Urinary bladder (tissue), 3 donors: ENCODE measurements at regions not wholly inside any gene's neighbourhood (a gene's known extent, or its start where the extent isn't known, plus 50 kb on each side); places are given as distances from the start of the nearest gene placed in this dataset.

Source experiments
- DNase-seq: peaks from one replicate; pipeline ENCODE4 v3.0.0-alpha.2; 2015; ENCODE audit errors: extremely low spot score
- H3K27ac ChIP-seq: one replicate; pipeline ENCODE4 v1.5.1; 2013; ENCODE audit warnings: low read depth, mild to moderate bottlenecking, moderate library complexity
- H3K36me3 ChIP-seq: one replicate; pipeline ENCODE4 v1.6.1; 2013; ENCODE audit warnings: mild to moderate bottlenecking, moderate library complexity; ENCODE audit not compliant: insufficient read depth
- H3K4me1 ChIP-seq: one replicate; pipeline ENCODE4 v1.6.1; 2013; ENCODE audit warnings: mild to moderate bottlenecking, moderate library complexity; ENCODE audit not compliant: insufficient read depth
- H3K4me3 ChIP-seq: one replicate; pipeline ENCODE4 v1.5.1; 2013; ENCODE audit warnings: low read depth, low read length
- WGBS: extraction: QIAGEN DNeasy Blood & Tissue Kit; methylation state at CpG from one replicate; pipeline ENCODE4 v1.1.7; 2013; 5-methylcytosine and 5-hydroxymethylcytosine counted together
- donor health status: healthy with polysubstance abuse.
- donor health status: healthy.

- DNase-seq = peak; percentile 84
- WGBS = 43% methylated on average over 8 of the region's 8 CpGs
- Histone ChIP-seq H3K4me3 (no peak overlapping the region), H3K27ac (no peak overlapping the region), H3K4me1 (no peaks in the 10 kb centered on the region), H3K36me3 (no peaks in the 10 kb centered on the region)
Observed at GRCh38 chr1:113255720-113256347, 134.5 kb upstream of the MAGI3 start.

GRCh38 chr1:113256348-113256729, 134.0 kb upstream of the MAGI3 start:
- Histone ChIP-seq H3K27ac (no peak overlapping the region), H3K4me3 (no peak overlapping the region), H3K36me3 (no peaks in the 10 kb centered on the region), H3K4me1 (no peaks in the 10 kb centered on the region)
- WGBS = 51% methylated on average over 2 of the region's 2 CpGs
- no peak for DNase-seq

GRCh38 chr1:113259988-113260387, 130.3 kb upstream of the MAGI3 start:
- H3K36me3 ChIP-seq = no peaks in the 10 kb centered on the region
- H3K4me1 ChIP-seq = no peaks in the 10 kb centered on the region
- 90% methylated on average over 2 of the region's 2 CpGs for WGBS
- H3K27ac ChIP-seq = no peak overlapping the region
- H3K4me3 ChIP-seq = no peak overlapping the region
- DNase-seq = no peak

GRCh38 chr1:113265196-113265595, 125.1 kb upstream of the MAGI3 start:
- 82% methylated on average over 2 of the region's 2 CpGs for WGBS
- Histone ChIP-seq H3K4me3 (no peak overlapping the region), H3K36me3 (no peaks in the 10 kb centered on the region), H3K4me1 (no peaks in the 10 kb centered on the region), H3K27ac (no peak overlapping the region)
- no peak for DNase-seq

- DNase-seq = no peak
- Histone ChIP-seq H3K4me1 (no peaks in the 10 kb centered on the region), H3K36me3 (no peaks in the 10 kb centered on the region), H3K27ac (no peak overlapping the region), H3K4me3 (no peak overlapping the region)
- 81% methylated on average over 6 of the region's 6 CpGs for WGBS
Observed at GRCh38 chr1:113266788-113267187, 123.5 kb upstream of the MAGI3 start.

- no peak for DNase-seq
- Histone ChIP-seq H3K27ac (no peak overlapping the region), H3K4me1 (no peaks in the 10 kb centered on the region), H3K36me3 (no peaks in the 10 kb centered on the region), H3K4me3 (no peak overlapping the region)
- 81% methylated on average over 6 of the region's 6 CpGs for whole genome bisulfite sequencing
Observed at GRCh38 chr1:113269168-113269963, 120.9 kb upstream of the MAGI3 start.

- Histone ChIP-seq H3K27ac (no peak overlapping the region), H3K4me1 (no peaks in the 10 kb centered on the region), H3K4me3 (no peak overlapping the region), H3K36me3 (no peaks in the 10 kb centered on the region)
- DNase-seq = no peak
- 77% methylated on average over 4 of the region's 4 CpGs for WGBS
Observed at GRCh38 chr1:113271039-113271438, 119.3 kb upstream of the MAGI3 start.

GRCh38 chr1:113275083-113275482, 115.2 kb upstream of the MAGI3 start:
- WGBS = 52% methylated on average over 1 of the region's 1 CpG
- Histone ChIP-seq H3K36me3 (peaks cover 1% of the 10 kb centered on the region), H3K4me3 (no peak overlapping the region), H3K27ac (no peak overlapping the region), H3K4me1 (no peaks in the 10 kb centered on the region)
- no peak for DNase-seq

GRCh38 chr1:113275691-113276090, 114.6 kb upstream of the MAGI3 start:
- H3K36me3 ChIP-seq = peaks cover 1% of the 10 kb centered on the region
- H3K4me3 ChIP-seq = no peak overlapping the region
- no peaks in the 10 kb centered on the region for H3K4me1 ChIP-seq
- 86% methylated on average over 2 of the region's 2 CpGs for WGBS
- DNase-seq = no peak
- no peak overlapping the region for H3K27ac ChIP-seq

- Histone ChIP-seq H3K27ac (no peak overlapping the region), H3K4me1 (no peaks in the 10 kb centered on the region), H3K36me3 (peaks cover 1% of the 10 kb centered on the region), H3K4me3 (no peak overlapping the region)
- no peak for DNase-seq
- WGBS = 90% methylated on average over 4 of the region's 4 CpGs
Observed at GRCh38 chr1:113276507-113276906, 113.8 kb upstream of the MAGI3 start.

- WGBS = 63% methylated on average over 1 of the region's 1 CpG
- Histone ChIP-seq H3K4me1 (no peaks in the 10 kb centered on the region), H3K4me3 (no peak overlapping the region), H3K27ac (no peak overlapping the region), H3K36me3 (peaks cover 1% of the 10 kb centered on the region)
- DNase-seq = no peak
Observed at GRCh38 chr1:113278371-113278770, 111.9 kb upstream of the MAGI3 start.

- Histone ChIP-seq H3K27ac (no peak overlapping the region), H3K4me1 (no peaks in the 10 kb centered on the region), H3K36me3 (peaks cover 1% of the 10 kb centered on the region), H3K4me3 (no peak overlapping the region)
- 80% methylated on average over 5 of the region's 5 CpGs for WGBS
- no peak for DNase-seq
Observed at GRCh38 chr1:113278777-113279176, 111.5 kb upstream of the MAGI3 start.

GRCh38 chr1:113279776-113280391, 110.4 kb upstream of the MAGI3 start:
- no peak for DNase-seq
- WGBS = 87% methylated on average over 3 of the region's 3 CpGs
- Histone ChIP-seq H3K27ac (no peak overlapping the region), H3K36me3 (peaks cover 1% of the 10 kb centered on the region), H3K4me1 (no peaks in the 10 kb centered on the region), H3K4me3 (no peak overlapping the region)

- no peak for DNase-seq
- peaks cover 1% of the 10 kb centered on the region for H3K36me3 ChIP-seq
- H3K27ac ChIP-seq = no peak overlapping the region
- 82% methylated on average over 1 of the region's 1 CpG for WGBS
- H3K4me1 ChIP-seq = no peaks in the 10 kb centered on the region
- no peak overlapping the region for H3K4me3 ChIP-seq
Observed at GRCh38 chr1:113280581-113280980, 109.7 kb upstream of the MAGI3 start.
